Glomerular visceral epithelial cell (primary cell): ENCODE measurements at regions not wholly inside any gene's neighbourhood (a gene's known extent, or its start where the extent isn't known, plus 50 kb on each side); places are given as distances from the start of the nearest gene placed in this dataset.
A peak's percentile ranks its signal among the peaks of the same experiment; 100 is the strongest.
"Not testable (repeated sequence)": the region's sequence is repeated elsewhere in the genome, so short reads cannot be mapped to it uniquely, and the experiment has no call there.

ENCODE experiments used
- DNase-seq: peaks from one replicate; pipeline ENCODE4 v3.0.0-alpha.2; 2016; ENCODE audit errors: extremely low spot score

- DNase-seq, result no peak
Observed at GRCh38 chr6:10180138-10181074, 234.5 kb downstream of the TFAP2A start.

GRCh38 chr6:10177704-10178103, 237.2 kb downstream of the TFAP2A start:
- DNase-seq, result peak; percentile 69

- no peak for DNase-seq
Observed at GRCh38 chr6:10175362-10175761, 239.5 kb downstream of the TFAP2A start.

GRCh38 chr6:10174761-10175160, 240.1 kb downstream of the TFAP2A start:
- no peak for DNase-seq

- peak; percentile 6 for DNase-seq
Observed at GRCh38 chr6:10174056-10174455, 240.8 kb downstream of the TFAP2A start.

- DNase-seq, result not testable (repeated sequence)
Observed at GRCh38 chr6:10171706-10172105, 243.2 kb downstream of the TFAP2A start.

GRCh38 chr6:10170816-10171215, 244.1 kb downstream of the TFAP2A start:
- peak; percentile 9 for DNase-seq

- DNase-seq, result no peak
Observed at GRCh38 chr6:10166031-10166430, 248.8 kb downstream of the TFAP2A start.

GRCh38 chr6:10163203-10163962, 251.5 kb downstream of the TFAP2A start:
- DNase-seq, result no peak

GRCh38 chr6:10156875-10157274, 258.0 kb downstream of the TFAP2A start:
- DNase-seq, result no peak

- DNase-seq, result no peak
Observed at GRCh38 chr6:10154251-10154650, 260.6 kb downstream of the TFAP2A start.

- DNase-seq, result peak; percentile 65
Observed at GRCh38 chr6:10151144-10151915, 263.5 kb downstream of the TFAP2A start.

- no peak for DNase-seq
Observed at GRCh38 chr6:10149603-10150002, 265.3 kb downstream of the TFAP2A start.

- DNase-seq, result peak; percentile 15
Observed at GRCh38 chr6:10146715-10147451, 268.0 kb downstream of the TFAP2A start.

- no peak for DNase-seq
Observed at GRCh38 chr6:10144772-10145171, 270.1 kb downstream of the TFAP2A start.

GRCh38 chr6:10141746-10142443, 273.0 kb downstream of the TFAP2A start:
- no peak for DNase-seq

GRCh38 chr6:10140824-10141223, 274.1 kb downstream of the TFAP2A start:
- no peak for DNase-seq

- DNase-seq, result no peak
Observed at GRCh38 chr6:10140136-10140535, 274.7 kb downstream of the TFAP2A start.

- DNase-seq, result peak; percentile 61
Observed at GRCh38 chr6:10138917-10139316, 276.0 kb downstream of the TFAP2A start.

GRCh38 chr6:10136636-10137035, 278.2 kb downstream of the TFAP2A start:
- no peak for DNase-seq

- not testable (repeated sequence) for DNase-seq
Observed at GRCh38 chr6:10134185-10134584, 280.7 kb downstream of the TFAP2A start.
